ENCODE measurements at regions not wholly inside any gene's neighbourhood (a gene's known extent, or its start where the extent isn't known, plus 50 kb on each side); places are given as distances from the start of the nearest gene placed in this dataset.

DNA sequence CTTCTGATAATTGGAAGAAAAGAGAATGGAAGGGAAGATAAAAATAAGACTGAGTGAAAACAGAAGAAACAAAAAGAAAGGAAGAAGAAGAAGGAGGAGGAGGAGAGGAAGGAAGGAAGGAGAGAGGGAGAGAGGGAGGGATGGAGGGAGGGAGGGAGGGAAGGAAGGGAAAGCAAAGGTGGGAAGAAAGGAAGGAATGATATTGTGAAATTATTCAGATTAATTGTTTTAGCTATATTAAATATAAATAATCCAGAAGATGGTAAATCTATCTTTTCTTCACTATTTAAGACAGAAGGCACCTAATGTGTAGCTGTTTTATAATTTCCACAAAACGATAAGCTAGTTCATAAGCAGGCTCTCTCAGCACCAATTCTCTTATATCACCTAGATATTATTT, 191.3 kb upstream of the LRRC7 start:
- DNase-seq: no peak

- no peak for DNase-seq
These were observed 190.2 kb upstream of the LRRC7 start for GRCh38 chr1:69377507-69377906.

DNA sequence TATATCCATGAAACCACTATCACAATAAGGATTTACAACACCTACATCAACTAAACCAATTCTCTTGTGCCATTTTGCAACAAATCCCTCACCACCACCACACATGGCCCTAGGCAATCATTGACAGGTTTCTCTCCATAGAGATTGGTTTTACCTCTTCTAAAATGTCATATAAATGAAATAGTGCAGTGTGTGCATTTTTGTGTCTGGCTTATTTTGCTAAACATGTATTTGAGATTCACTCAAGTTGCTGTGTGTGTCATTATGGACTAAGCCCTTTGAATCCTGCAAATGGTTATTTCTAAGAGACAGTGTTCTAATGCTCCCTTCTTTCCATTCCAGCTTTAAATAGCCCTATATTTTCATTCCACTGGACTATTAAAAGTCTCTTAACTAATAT, 179.7 kb upstream of the LRRC7 start:
- DNase-seq: no peak

- DNase-seq: no peak
These were observed 167.6 kb upstream of the LRRC7 start for GRCh38 chr1:69400128-69400527.

- peak; percentile 4 for DNase-seq
These were observed 165.8 kb upstream of the LRRC7 start for GRCh38 chr1:69401879-69402278.

DNA sequence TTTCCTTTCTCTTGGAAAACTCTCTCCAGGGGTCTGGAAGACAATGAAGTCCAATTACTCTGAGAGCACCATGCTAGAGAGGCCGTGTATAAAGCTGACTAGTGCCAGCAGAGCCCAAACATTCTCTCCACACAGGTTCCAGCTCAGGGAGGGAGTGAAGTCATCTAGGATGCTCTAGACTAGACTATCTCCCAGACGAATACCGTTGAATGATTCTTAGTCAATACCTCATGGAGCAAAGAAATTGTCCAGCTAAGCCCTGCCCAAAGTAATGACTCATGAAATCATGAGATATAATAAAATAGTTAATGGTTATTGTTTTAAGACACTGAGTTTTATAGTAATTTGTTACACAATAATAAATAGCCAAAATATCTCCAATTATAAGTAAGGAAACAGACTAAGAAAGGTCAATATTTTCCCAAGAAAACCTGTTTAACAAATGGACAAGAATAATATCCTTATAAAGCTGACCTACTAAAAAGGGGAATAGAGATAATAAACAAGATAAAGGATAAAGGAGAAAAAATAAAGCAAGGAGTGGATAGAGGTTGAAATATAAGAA, 163.9 kb upstream of the LRRC7 start:
- no peak for DNase-seq

- peak; percentile 11 for DNase-seq
These were observed 163.2 kb upstream of the LRRC7 start for GRCh38 chr1:69404486-69404885.

GRCh38 chr1:69406244-69406643, 161.5 kb upstream of the LRRC7 start:
- no peak for DNase-seq

DNA sequence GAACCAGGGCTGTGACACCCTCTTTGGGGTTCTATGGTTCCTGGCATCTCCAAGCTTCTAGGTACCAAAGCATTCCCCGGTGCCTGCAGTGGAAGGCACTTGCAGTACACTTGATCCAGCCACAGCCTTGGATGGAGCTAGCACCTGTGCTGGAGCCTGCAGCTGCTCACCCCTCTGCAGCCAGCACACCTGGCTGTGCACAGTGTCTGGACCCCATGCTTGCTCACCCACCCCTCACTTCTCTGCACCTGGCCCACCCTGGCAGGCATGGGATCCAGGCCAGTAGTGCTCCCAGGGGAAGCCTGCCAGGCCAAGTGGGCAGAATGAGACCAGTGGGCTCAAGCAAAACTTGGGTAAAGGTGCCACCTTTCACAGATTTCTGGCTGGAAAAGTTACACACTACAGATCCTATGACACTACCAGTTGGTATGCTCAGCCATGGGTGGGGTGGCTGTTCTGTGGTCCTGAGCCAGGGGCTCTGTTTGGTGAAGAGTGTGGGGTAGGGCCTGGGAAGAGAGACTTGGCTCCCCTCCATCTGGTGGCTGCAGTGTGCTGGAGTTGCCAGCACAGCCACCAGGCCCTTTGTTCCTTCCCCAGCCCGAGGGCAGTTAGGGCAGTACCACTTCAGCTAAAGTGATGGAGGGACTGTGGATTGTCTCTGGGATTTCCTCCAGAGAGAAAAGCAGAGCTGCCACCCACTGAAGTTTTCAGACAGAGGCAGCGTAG, 157.8 kb upstream of the LRRC7 start:
- DNase-seq: no peak

GRCh38 chr1:69410457-69410850, 157.3 kb upstream of the LRRC7 start:
- no peak for DNase-seq

DNA sequence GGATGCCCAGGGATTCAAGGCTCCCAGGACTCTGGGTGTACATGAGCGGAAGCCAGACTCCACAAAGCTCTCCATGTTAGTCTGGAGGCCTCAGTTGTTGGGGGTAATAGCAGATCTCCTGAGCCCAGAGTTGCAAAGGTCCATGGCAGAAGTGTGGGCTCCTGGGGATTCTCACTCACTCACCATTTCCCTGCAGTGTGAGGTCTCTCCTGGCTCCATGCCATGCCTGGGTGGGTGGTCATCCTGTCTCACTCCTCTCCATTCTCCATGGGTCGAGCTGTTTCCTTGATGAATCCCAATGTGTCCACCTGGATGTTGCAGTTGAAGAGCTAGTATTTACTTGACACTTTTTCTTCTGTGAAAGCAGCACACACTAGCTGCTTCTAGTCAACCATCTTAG, 156.8 kb upstream of the LRRC7 start:
- DNase-seq: no peak

GRCh38 chr1:69411617-69412016, 156.1 kb upstream of the LRRC7 start:
- DNase-seq: no peak

DNA sequence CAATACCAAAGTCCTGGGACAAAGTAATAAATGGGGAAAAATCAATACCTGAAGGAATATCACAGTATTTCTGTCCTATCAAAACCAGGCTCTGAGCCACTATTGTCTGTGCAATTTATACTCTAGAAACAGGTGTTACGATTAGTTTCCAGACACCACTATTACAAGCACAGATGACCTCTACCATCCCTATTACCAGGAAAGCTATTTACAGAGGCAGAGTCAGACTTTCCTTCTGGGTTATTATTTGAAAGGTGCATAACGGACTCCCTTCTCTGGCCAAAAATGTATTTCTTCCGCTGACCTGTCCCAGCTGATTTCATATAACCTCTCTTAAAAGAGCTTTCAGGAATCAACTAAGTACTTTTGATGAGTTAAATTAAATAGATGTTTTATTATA, 154.6 kb upstream of the LRRC7 start:
- no peak for DNase-seq

DNA sequence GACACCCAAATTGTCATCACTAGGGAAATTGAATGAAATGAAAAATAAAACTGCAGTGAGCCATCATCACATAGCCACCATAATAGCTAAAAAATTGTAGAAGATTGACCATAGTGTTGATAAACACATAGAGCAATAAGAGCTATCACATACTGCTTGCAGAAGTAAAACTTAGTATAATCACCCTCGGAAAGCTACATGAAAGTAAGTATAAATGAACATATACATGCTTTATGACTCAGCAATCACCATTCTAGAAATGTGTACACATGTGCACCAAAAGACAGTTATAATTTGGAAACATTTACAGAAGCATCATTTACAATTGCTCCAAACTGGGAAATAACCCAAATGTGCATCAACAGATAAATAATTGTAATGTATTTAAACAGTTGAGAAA, 153.1 kb upstream of the LRRC7 start:
- no peak for DNase-seq

- DNase-seq: peak; percentile 26
These were observed 146.4 kb upstream of the LRRC7 start for GRCh38 chr1:69421286-69421685.

DNA sequence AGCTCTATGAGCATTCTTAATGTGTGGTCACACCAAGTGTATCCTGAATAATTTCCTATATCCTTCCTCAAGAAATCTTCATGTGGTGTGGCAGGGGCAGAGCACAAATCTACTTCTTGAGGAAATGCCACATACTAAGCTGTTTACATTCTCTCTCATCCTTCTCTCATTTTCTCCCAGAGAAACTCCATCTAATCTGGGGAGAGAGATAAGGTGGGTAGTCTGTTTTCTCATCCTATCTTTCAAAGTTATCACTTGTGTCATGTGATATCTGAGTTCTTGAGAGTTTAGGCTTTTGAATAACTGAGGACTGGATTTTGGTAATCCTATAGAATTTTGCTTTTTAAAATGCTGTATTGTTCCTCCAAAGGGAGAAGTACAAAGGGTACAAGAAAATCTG, 141.9 kb upstream of the LRRC7 start:
- no peak for DNase-seq

DNA sequence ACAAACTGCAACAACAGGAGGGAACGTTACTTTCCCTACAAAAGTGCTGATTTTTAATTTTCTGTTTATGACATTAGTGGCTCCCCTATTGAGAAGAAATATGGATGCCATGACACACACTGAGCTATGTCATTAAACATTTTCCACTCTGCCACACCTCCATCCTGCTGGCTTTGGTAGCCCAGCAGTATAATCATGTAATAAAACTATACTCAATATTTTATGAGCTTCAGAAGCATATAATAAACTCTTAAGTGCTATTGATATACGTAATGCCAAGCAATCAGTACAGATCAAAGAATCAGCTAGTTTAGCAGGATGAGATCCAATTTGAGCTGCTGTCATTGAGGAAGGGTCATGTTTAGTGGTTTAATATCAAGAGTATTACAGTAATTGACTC, 141.3 kb upstream of the LRRC7 start:
- DNase-seq: no peak

DNA sequence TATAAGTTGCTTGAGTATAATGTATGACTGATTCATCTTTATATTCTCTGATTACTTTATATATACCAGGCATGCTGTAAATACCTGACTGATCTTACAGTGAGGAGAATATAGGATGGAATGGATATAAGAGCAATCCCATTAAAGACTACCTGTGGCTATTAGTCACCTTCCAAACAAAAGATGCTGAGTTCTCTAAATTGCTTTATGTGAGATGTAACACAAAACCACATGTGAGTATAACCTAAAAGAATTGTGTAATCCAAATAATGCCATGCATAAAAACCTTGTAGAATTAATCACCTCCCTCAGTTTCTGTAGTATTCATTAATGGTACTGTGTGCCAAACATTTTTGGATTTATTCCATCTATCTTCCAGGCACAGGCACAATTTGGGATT, 134.6 kb upstream of the LRRC7 start:
- DNase-seq: no peak

- DNase-seq: no peak
These were observed 131.6 kb upstream of the LRRC7 start for GRCh38 chr1:69436151-69436550.

- DNase-seq: no peak
These were observed 129.5 kb upstream of the LRRC7 start for GRCh38 chr1:69438056-69438795.

- DNase-seq: no peak
These were observed 126.2 kb upstream of the LRRC7 start for GRCh38 chr1:69441496-69441895.

DNA sequence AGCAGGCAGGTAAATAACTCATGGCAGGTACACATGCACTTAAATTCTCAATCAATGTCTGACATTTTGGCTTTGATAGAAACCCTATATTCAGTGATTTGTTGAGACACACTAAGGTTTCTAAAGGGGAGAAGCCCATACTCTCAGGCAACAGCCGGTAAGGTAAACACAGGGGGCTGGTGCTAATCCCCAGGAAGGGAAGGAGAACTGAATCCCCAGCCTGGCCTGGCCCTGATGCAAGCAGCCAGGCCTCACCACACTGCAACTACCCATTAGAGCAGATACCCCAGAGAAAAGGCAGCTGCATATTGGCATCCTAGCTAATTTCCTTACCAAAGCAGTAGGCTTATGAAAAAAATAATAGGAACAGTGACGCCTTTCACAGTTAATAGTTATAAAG, 116.5 kb upstream of the LRRC7 start:
- DNase-seq: no peak

- no peak for DNase-seq
These were observed 112.0 kb upstream of the LRRC7 start for GRCh38 chr1:69455718-69456117.

DNA sequence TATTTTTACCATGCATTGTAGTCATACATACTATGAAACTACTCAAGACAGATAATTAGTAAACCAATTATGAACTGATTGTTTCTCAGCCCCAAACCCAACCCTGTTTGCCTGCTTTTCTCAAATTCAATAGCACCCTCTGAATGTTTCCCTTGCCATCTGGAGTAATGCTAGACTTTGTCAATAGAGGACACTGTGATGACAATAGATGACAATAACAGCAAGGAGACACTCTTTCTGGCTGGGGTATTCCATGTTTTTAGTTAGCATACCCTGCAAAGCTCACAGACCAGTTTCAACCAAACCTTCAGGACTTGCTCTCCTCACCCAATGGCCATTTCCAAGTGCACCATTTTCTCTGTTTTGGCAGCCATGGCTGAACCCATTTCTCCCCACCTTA, 108.5 kb upstream of the LRRC7 start:
- no peak for DNase-seq

Data from fibroblast of skin of scalp (primary cell).